ENCODE measurements at regions not wholly inside any gene's neighbourhood (a gene's known extent, or its start where the extent isn't known, plus 50 kb on each side); places are given as distances from the start of the nearest gene placed in this dataset.

- TF ChIP-seq, protein P1, sequence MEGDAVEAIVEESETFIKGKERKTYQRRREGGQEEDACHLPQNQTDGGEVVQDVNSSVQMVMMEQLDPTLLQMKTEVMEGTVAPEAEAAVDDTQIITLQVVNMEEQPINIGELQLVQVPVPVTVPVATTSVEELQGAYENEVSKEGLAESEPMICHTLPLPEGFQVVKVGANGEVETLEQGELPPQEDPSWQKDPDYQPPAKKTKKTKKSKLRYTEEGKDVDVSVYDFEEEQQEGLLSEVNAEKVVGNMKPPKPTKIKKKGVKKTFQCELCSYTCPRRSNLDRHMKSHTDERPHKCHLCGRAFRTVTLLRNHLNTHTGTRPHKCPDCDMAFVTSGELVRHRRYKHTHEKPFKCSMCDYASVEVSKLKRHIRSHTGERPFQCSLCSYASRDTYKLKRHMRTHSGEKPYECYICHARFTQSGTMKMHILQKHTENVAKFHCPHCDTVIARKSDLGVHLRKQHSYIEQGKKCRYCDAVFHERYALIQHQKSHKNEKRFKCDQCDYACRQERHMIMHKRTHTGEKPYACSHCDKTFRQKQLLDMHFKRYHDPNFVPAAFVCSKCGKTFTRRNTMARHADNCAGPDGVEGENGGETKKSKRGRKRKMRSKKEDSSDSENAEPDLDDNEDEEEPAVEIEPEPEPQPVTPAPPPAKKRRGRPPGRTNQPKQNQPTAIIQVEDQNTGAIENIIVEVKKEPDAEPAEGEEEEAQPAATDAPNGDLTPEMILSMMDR (conservative IDR thresholded peaks at IDR 0.05; ENCODE audit: low read depth, low read length) = no peak
- no peak for TF ChIP-seq EZH2 (IDR thresholded peaks at IDR 0.05; ENCODE audit: borderline replicate concordance, low read depth, low read length, poor library complexity, severe bottlenecking)
Observed at GRCh38 chr6:67358241-67358640, 1276.8 kb upstream of the ADGRB3 start.

Data from A673 (cell line).